ENCODE measurements at regions not wholly inside any gene's neighbourhood (a gene's known extent, or its start where the extent isn't known, plus 50 kb on each side); places are given as distances from the start of the nearest gene placed in this dataset.

DNA sequence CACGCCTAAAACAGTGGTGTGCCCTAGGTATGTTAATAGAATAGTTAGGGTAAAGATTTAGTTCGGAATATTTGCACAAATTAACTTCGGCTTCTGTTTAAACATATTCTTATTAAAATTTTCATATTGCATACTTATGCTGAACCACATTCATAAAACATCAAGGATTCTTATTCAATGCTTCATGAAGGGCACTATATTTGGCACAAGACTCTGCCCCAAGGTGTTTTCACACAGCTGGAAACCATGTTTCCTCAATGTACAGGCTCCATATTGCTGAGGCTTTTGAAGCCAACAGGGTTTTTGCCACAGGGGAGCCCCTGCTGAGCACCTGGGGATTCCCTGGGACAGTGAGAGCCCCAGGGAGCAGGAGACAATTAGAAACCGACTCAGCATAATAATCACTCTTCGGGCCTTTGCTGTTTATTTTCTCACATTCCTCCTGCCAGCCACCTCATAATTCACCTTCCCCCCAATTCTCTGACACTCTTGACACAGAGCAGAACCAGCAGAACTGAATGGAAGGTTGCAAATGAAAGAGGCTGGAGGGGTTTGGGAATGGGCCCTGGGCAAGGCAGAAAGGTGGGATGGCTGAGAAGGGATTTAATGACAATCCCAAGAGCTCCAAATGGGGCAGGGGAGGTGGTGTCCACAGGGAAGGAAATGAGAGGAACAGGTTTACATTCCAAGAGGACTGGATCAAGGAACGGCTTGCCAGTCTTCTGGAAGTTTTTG, 72.3 kb upstream of the POMP start:
- ATAC-seq (no peak), DNase-seq (no peak), FAIRE-seq (no peak)
- H3K27ac ChIP-seq = no peak overlapping the region
- no peaks in the 10 kb centered on the region for H3K4me1 ChIP-seq
- H3K36me3 ChIP-seq = no peaks in the 10 kb centered on the region
- H3K27me3 ChIP-seq = peaks cover 0 to 8% (median 0%) of the 10 kb centered on the region in 4 donors
- intact Hi-C loops (cut with DNase I) = no loop called here
- no peaks in the 10 kb centered on the region for H3K9me3 ChIP-seq
- TF ChIP-seq, protein P1, sequence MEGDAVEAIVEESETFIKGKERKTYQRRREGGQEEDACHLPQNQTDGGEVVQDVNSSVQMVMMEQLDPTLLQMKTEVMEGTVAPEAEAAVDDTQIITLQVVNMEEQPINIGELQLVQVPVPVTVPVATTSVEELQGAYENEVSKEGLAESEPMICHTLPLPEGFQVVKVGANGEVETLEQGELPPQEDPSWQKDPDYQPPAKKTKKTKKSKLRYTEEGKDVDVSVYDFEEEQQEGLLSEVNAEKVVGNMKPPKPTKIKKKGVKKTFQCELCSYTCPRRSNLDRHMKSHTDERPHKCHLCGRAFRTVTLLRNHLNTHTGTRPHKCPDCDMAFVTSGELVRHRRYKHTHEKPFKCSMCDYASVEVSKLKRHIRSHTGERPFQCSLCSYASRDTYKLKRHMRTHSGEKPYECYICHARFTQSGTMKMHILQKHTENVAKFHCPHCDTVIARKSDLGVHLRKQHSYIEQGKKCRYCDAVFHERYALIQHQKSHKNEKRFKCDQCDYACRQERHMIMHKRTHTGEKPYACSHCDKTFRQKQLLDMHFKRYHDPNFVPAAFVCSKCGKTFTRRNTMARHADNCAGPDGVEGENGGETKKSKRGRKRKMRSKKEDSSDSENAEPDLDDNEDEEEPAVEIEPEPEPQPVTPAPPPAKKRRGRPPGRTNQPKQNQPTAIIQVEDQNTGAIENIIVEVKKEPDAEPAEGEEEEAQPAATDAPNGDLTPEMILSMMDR (IDR thresholded peaks at IDR 0.05) = no peak
- no peak overlapping the region for H3K4me3 ChIP-seq
- WGBS, 2 donors = 61 to 67% methylated on average over 6 of the region's 6 CpGs

DNA sequence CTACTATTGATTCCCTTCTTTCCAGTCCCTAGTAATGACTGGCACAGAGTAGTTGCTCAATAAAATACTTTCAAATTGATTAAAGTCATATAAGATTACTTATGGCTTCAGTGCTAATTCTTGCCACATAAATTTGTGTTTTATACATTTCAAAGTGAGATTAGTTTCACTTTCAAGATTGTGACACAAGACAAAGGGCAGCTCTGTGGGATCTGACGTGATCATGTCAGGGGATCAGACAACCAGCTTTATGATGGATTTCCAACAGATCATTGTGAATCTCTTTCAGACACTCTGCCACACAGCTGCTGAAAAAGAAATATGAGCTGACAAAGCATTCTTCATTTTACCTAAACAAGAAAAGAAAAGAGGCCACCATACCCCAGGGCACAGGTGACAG, 73.4 kb upstream of the POMP start:
- H3K27me3 ChIP-seq = peaks cover 0 to 5% (median 0%) of the 10 kb centered on the region in 4 donors
- no peaks in the 10 kb centered on the region for H3K4me1 ChIP-seq
- intact Hi-C loops (cut with DNase I) = no loop called here
- H3K27ac ChIP-seq = no peak overlapping the region
- ATAC-seq (no peak), DNase-seq (no peak), FAIRE-seq (no peak)
- TF ChIP-seq, protein P1 (IDR thresholded peaks at IDR 0.05) = no peak
- 87 to 98% methylated on average over 1 of the region's 1 CpG for WGBS, 2 donors
- H3K9me3 ChIP-seq = no peaks in the 10 kb centered on the region
- no peak overlapping the region for H3K4me3 ChIP-seq
- H3K36me3 ChIP-seq = no peaks in the 10 kb centered on the region

DNA sequence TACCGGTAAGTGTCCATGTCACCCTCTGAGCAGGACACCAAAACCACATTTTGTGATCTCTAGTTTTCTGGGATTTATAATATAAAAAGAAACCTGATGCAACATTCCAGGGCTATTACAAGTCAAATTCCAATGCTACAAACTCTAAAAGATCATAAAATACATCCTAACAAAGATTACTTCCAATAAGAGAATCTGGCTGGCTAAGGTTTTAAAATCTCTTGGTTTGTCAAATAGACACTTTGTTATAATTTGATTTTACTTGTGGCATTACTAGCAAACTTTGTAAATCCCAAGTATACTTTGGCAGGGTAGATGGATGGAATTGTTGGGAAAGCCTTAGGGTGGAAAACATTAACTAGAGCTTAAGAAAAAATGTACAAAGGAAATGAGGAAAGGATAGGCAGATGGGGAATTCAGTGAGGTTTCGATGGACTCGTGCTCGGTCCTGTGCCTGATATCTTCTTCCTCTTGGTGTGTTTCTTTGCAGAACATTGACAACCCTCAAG, 74.0 kb upstream of the POMP start:
- Histone ChIP-seq H3K27ac (no peak overlapping the region), H3K4me3 (no peak overlapping the region), H3K27me3 (no peaks in the 10 kb centered on the region), H3K4me1 (no peaks in the 10 kb centered on the region), H3K9me3 (no peaks in the 10 kb centered on the region), H3K36me3 (no peaks in the 10 kb centered on the region)
- FAIRE-seq (no peak), ATAC-seq (no peak), DNase-seq (no peak)
- TF ChIP-seq, protein P1 (IDR thresholded peaks at IDR 0.05) = no peak
- WGBS, 2 donors = 51 to 52% methylated on average over 4 of the region's 4 CpGs
- intact Hi-C loops (cut with DNase I) = no loop called here

DNA sequence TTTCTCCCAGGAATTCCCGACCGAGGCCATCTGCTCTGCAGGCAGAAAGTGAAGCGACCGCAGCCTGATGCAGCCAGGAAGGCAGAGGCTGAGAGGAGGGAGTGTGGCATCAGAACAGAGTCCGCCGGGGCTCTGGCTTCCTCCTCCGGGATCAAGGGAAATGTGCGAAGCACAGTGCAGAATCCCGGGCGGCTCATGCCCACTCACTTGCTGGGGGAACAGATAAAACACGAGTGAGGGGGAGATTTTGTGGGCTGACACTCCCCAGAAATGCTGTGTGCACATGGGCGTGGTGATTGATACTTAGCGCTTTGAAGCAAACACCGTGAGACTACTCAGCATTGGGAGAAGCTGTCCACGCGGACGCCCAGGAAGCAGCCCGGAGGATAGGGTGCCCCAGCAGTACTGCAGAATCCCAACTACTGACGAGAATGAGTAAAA, 75.3 kb upstream of the POMP start:
- Histone ChIP-seq H3K27ac (no peak overlapping the region), H3K4me1 (no peaks in the 10 kb centered on the region), H3K36me3 (no peaks in the 10 kb centered on the region), H3K9me3 (no peaks in the 10 kb centered on the region), H3K4me3 (no peak overlapping the region), H3K27me3 (no peaks in the 10 kb centered on the region)
- no peak for DNase-seq
- FAIRE-seq = no peak
- 31 to 34% methylated on average over 19 of the region's 19 CpGs for WGBS, 2 donors
- ATAC-seq = no peak
- TF ChIP-seq, protein P1 (IDR thresholded peaks at IDR 0.05) = no peak
- intact Hi-C loops (cut with DNase I) = no loop called here

DNA sequence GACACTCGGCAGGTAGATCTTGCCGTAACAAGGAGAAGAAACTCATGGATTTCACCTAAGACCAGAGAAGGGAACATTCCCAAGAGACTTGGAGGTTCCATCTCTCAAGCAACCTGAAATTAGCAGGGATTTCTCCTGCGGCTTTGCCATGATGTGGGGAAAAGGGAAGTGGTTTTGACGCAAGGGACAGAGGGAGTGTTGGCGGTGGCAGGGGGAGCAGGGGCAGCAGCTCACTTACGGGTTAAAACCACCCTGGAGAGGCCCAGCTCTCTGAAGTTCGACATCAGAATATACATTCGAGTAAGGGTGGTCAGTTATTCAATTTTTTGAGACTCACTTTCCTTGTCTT, 76.1 kb upstream of the POMP start:
- H3K36me3 ChIP-seq = no peaks in the 10 kb centered on the region
- no peaks in the 10 kb centered on the region for H3K27me3 ChIP-seq
- DNase-seq (no peak), ATAC-seq (no peak), FAIRE-seq (no peak)
- H3K4me1 ChIP-seq = no peaks in the 10 kb centered on the region
- no peaks in the 10 kb centered on the region for H3K9me3 ChIP-seq
- H3K4me3 ChIP-seq = no peak overlapping the region
- H3K27ac ChIP-seq = no peak overlapping the region
- TF ChIP-seq, protein P1 (IDR thresholded peaks at IDR 0.05) = no peak
- WGBS, 2 donors = 71 to 73% methylated on average over 8 of the region's 8 CpGs
- intact Hi-C loops (cut with DNase I) = no loop called here

Measured in pancreas (tissue), 10 donors.